HCT116 (cell line): ENCODE measurements at regions not wholly inside any gene's neighbourhood (a gene's known extent, or its start where the extent isn't known, plus 50 kb on each side); places are given as distances from the start of the nearest gene placed in this dataset.

ENCODE experiments used
- ATAC-seq: fragments of 200-7000 bp; cut with Tn5 transposase; 2 replicates; pipeline ENCODE4 v1.9.1; 2020; ENCODE audit warnings: mild to moderate bottlenecking, moderate library complexity
- BruUV-seq: library from RNA; stranded (reverse); fragments of 400-500 nt; replicated peaks from 2 replicates; lab custom pipeline; 2021; lab: Mats Ljungman, UMichigan
- CTCF ChIA-PET: fragments of 300-600 bp; sonication (Branson Sonifier 250); formaldehyde crosslinking; loops from one replicate; lab custom pipeline; 2021; ENCODE audit warnings: antibody characterized with exemption; lab: Charles Lee
- POLR2A ChIA-PET: fragments of 300-600, 350-600 bp; sonication (Branson Sonifier 250); formaldehyde crosslinking; loops from one replicate; lab custom pipeline; 2021; ENCODE audit warnings: antibody characterized with exemption; lab: Charles Lee
- RAD21 ChIA-PET, 2 experiments: fragments of 300-600 bp; sonication (Branson Sonifier 250); formaldehyde crosslinking; loops; one replicate each; lab custom pipeline; 2023; ENCODE audit warnings: low total read pairs in 2 of 2; ENCODE audit not compliant: uncharacterized antibody in 2 of 2, unreplicated experiment in 2 of 2, low non-redundant PET in 1 of 2; lab: Charles Lee
- DNase-seq: peaks from one replicate; pipeline ENCODE4 v3.0.0-alpha.2; 2010; ENCODE audit warnings: low read depth, low spot score
- H2AFZ ChIP-seq: fragments of 200-600 bp; shearing (Covaris generic), sonication (generic); 2 replicates; pipeline ENCODE4 v1.6.1; 2017; ENCODE audit warnings: low read depth, mixed run types, mixed read lengths, antibody characterized with exemption, low read length; ENCODE audit not compliant: poor library complexity, severe bottlenecking
- H3K27ac ChIP-seq: 2 replicates; pipeline ENCODE4 v1.5.1; 2012; ENCODE audit warnings: low read depth, low read length
- H3K27me3 ChIP-seq: fragments of 200-600 bp; sonication (generic); 2 replicates; pipeline ENCODE4 v1.6.1; 2016; ENCODE audit warnings: mixed run types, low read length, mixed read lengths; ENCODE audit not compliant: insufficient read depth
- H3K36me3 ChIP-seq, 2 experiments: fragments of 200-500 bp in 1 of 2; fragments of 200-600 bp in 1 of 2; sonication (Bioruptor generic) in 1 of 2; sonication (generic) in 1 of 2; 2 replicates each; pipeline versions ENCODE4 v1.5.1 to v1.6.1; 2014 to 2016; ENCODE audit warnings: low read length in 2 of 2, inconsistent platforms in 1 of 2, mixed read lengths in 1 of 2, mixed run types in 1 of 2; ENCODE audit not compliant: insufficient read depth in 2 of 2, control insufficient read depth in 1 of 2
- H3K4me1 ChIP-seq, 2 experiments: fragments of 200-600 bp in 1 of 2; sonication (generic) in 1 of 2; 2 replicates each; pipeline versions ENCODE4 v1.5.1 to v1.6.1; 2012 to 2017; ENCODE audit warnings: low read length in 2 of 2, inconsistent platforms in 1 of 2, mild to moderate bottlenecking in 1 of 2, mixed read lengths in 1 of 2, mixed run types in 1 of 2, moderate library complexity in 1 of 2; ENCODE audit not compliant: insufficient read depth in 2 of 2, control insufficient read depth in 1 of 2
- H3K4me2 ChIP-seq: fragments of 200-600 bp; sonication (generic); 2 replicates; pipeline ENCODE4 v1.6.1; 2017; ENCODE audit warnings: mixed run types, low read length, mixed read lengths
- H3K4me3 ChIP-seq, 2 experiments: fragments of 200-600 bp in 1 of 2; sonication (generic) in 1 of 2; replicated peaks in 1 of 2; 2 replicates each; pipeline ENCODE4 v1.5.1; 2011 to 2016; ENCODE audit warnings: low read length in 2 of 2, control low read depth in 1 of 2, low read depth in 1 of 2, mild to moderate bottlenecking in 1 of 2, mixed read lengths in 1 of 2, mixed run types in 1 of 2
- H3K79me2 ChIP-seq: fragments of 200-600 bp; sonication (generic); 2 replicates; pipeline ENCODE4 v1.6.1; 2017; ENCODE audit warnings: mild to moderate bottlenecking, mixed run types, low read length, moderate library complexity, mixed read lengths; ENCODE audit not compliant: insufficient read depth
- H3K9ac ChIP-seq: fragments of 200-600 bp; sonication (generic); 2 replicates; pipeline ENCODE4 v1.6.1; 2016; ENCODE audit warnings: low read length, mixed read lengths
- H3K9me2 ChIP-seq: fragments of 200-600 bp; sonication (generic), shearing (Covaris generic); 2 replicates; pipeline ENCODE4 v1.6.1; 2017; ENCODE audit warnings: mixed run types, mild to moderate bottlenecking, moderate library complexity; ENCODE audit not compliant: insufficient read depth
- H3K9me3 ChIP-seq, 2 experiments: fragments of 200-500 bp in 1 of 2; fragments of 200-600 bp in 1 of 2; sonication (Bioruptor generic) in 1 of 2; sonication (generic) in 1 of 2; 2 replicates each; pipeline ENCODE4 v1.6.1; 2014 to 2017; ENCODE audit warnings: low read length in 2 of 2, mixed read lengths in 2 of 2, inconsistent platforms in 1 of 2, low read depth in 1 of 2, mild to moderate bottlenecking in 1 of 2, mixed run types in 1 of 2, moderate library complexity in 1 of 2; ENCODE audit not compliant: control insufficient read depth in 1 of 2, insufficient read depth in 1 of 2
- H4K20me1 ChIP-seq: fragments of 200-600 bp; sonication (generic), shearing (Covaris generic); 2 replicates; pipeline ENCODE4 v1.6.1; 2017; ENCODE audit warnings: mixed run types, mild to moderate bottlenecking, moderate library complexity; ENCODE audit not compliant: insufficient read depth
- CBX3 ChIP-seq: IDR thresholded peaks from 2 replicates; pipeline ENCODE4 v1.6.1; 2012; ENCODE audit warnings: low read depth
- CEBPB ChIP-seq: IDR thresholded peaks from 2 replicates; pipeline ENCODE4 v1.6.1; 2012; ENCODE audit warnings: low read depth
- EGR1 ChIP-seq: IDR thresholded peaks from 2 replicates; pipeline ENCODE4 v1.6.1; 2012; ENCODE audit warnings: low read depth
- ELF1 ChIP-seq: IDR thresholded peaks from 2 replicates; pipeline ENCODE4 v1.6.1; 2012; ENCODE audit warnings: low read depth, borderline replicate concordance
- EZH2 ChIP-seq: fragments of 200-600 bp; sonication (generic); IDR thresholded peaks from 2 replicates; pipeline ENCODE4 v1.6.1; 2017; ENCODE audit warnings: antibody characterized with exemption, mixed run types
- EZH2phosphoT487 ChIP-seq: fragments of 200-600 bp; IDR thresholded peaks from 2 replicates; pipeline ENCODE4 v1.6.1; 2018; ENCODE audit warnings: antibody characterized with exemption, borderline replicate concordance
- FOSL1 ChIP-seq: IDR thresholded peaks from 2 replicates; pipeline ENCODE4 v1.6.1; 2012; ENCODE audit warnings: low read depth
- POLR2A ChIP-seq: IDR thresholded peaks from 2 replicates; pipeline ENCODE4 v1.7.0; 2011; ENCODE audit warnings: borderline replicate concordance; ENCODE audit not compliant: insufficient read depth, insufficient read length; ENCODE audit errors: extremely low read depth
- POLR2AphosphoS5 ChIP-seq: IDR thresholded peaks from 2 replicates; pipeline ENCODE4 v1.6.1; 2011; ENCODE audit warnings: mild to moderate bottlenecking, low read depth, low read length, moderate library complexity
- RAD21 ChIP-seq: IDR thresholded peaks from 2 replicates; pipeline ENCODE4 v1.6.1; 2012; ENCODE audit warnings: low read depth, mild to moderate bottlenecking
- SIN3A ChIP-seq: IDR thresholded peaks from 2 replicates; pipeline ENCODE4 v1.6.1; 2012; ENCODE audit warnings: low read depth
- SP1 ChIP-seq: IDR thresholded peaks from 2 replicates; pipeline ENCODE4 v1.6.1; 2012; ENCODE audit warnings: low read depth
- SRF ChIP-seq: IDR thresholded peaks from 2 replicates; pipeline ENCODE4 v1.6.1; 2012; ENCODE audit warnings: low read depth
- TCF7L2 ChIP-seq: IDR thresholded peaks from 2 replicates; pipeline ENCODE4 v1.7.0; 2011; ENCODE audit warnings: borderline replicate concordance, inconsistent platforms; ENCODE audit not compliant: insufficient read depth, insufficient read length; ENCODE audit errors: extremely low read depth
- YY1 ChIP-seq: IDR thresholded peaks from 2 replicates; pipeline ENCODE4 v1.6.1; 2011; ENCODE audit warnings: low read length, low read depth, moderate library complexity, mild to moderate bottlenecking; ENCODE audit not compliant: insufficient replicate concordance; ENCODE audit errors: extremely low read depth
- intact Hi-C: fragments of 100-400 bp; cut with micrococcal nuclease; formaldehyde crosslinking; loops from 2 replicates; pipeline ENCODE4 v1.10.0; 2022
- TF ChIP-seq, protein P1 (sequence below): IDR thresholded peaks from 2 replicates; pipeline ENCODE4 v1.6.1; 2012
- TF ChIP-seq, protein P2 (sequence below): IDR thresholded peaks from 2 replicates; pipeline ENCODE4 v1.6.1; 2011; ENCODE audit warnings: mild to moderate bottlenecking, low read length, moderate library complexity; ENCODE audit not compliant: insufficient replicate concordance; ENCODE audit errors: extremely low read depth
- TF ChIP-seq, protein P3 (sequence below): IDR thresholded peaks from 2 replicates; pipeline ENCODE4 v1.6.1; 2012; ENCODE audit warnings: low read depth
- TF ChIP-seq, protein P4 (sequence below): IDR thresholded peaks from 2 replicates; pipeline ENCODE4 v1.6.1; 2012

DNA sequence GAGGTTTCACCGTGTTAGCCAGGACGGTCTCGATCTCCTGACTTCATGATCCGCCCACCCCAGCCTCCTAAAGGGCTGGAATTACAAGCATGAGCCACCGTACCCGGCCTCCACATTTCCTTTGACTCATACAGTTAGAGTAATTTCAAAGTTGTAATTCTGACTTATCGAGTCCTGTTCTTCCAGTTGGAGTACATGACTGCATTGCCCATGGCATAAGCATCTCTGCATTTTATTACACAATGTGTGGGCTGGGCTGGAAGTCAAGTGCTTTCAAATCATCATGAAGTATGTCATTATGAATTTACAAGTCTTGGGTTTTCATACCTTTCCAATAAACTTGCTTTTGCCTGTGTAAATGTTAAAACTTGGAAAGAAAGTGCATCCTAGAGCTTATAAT is 1295.7 kb upstream of the FLRT2 start:
- no peak overlapping the region for H3K27ac ChIP-seq
- ChIA-PET POLR2A (no interaction called here), RAD21 (no interaction called here), CTCF (no interaction called here)
- H3K9me2 ChIP-seq, result no peaks in the 10 kb centered on the region
- TF ChIP-seq RAD21 (no peak), CBX3 (no peak), EZH2phosphoT487 (no peak), SIN3A (no peak), EZH2 (no peak), POLR2AphosphoS5 (no peak), FOSL1 (no peak), SRF (no peak), EGR1 (no peak), POLR2A (no peak), TCF7L2 (no peak), CEBPB (no peak), ELF1 (no peak), SP1 (no peak), YY1 (no peak)
- TF ChIP-seq, protein P1, sequence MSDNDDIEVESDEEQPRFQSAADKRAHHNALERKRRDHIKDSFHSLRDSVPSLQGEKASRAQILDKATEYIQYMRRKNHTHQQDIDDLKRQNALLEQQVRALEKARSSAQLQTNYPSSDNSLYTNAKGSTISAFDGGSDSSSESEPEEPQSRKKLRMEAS, result no peak
- TF ChIP-seq, protein P2, sequence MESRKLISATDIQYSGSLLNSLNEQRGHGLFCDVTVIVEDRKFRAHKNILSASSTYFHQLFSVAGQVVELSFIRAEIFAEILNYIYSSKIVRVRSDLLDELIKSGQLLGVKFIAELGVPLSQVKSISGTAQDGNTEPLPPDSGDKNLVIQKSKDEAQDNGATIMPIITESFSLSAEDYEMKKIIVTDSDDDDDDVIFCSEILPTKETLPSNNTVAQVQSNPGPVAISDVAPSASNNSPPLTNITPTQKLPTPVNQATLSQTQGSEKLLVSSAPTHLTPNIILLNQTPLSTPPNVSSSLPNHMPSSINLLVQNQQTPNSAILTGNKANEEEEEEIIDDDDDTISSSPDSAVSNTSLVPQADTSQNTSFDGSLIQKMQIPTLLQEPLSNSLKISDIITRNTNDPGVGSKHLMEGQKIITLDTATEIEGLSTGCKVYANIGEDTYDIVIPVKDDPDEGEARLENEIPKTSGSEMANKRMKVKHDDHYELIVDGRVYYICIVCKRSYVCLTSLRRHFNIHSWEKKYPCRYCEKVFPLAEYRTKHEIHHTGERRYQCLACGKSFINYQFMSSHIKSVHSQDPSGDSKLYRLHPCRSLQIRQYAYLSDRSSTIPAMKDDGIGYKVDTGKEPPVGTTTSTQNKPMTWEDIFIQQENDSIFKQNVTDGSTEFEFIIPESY, result no peak
- TF ChIP-seq, protein P3, sequence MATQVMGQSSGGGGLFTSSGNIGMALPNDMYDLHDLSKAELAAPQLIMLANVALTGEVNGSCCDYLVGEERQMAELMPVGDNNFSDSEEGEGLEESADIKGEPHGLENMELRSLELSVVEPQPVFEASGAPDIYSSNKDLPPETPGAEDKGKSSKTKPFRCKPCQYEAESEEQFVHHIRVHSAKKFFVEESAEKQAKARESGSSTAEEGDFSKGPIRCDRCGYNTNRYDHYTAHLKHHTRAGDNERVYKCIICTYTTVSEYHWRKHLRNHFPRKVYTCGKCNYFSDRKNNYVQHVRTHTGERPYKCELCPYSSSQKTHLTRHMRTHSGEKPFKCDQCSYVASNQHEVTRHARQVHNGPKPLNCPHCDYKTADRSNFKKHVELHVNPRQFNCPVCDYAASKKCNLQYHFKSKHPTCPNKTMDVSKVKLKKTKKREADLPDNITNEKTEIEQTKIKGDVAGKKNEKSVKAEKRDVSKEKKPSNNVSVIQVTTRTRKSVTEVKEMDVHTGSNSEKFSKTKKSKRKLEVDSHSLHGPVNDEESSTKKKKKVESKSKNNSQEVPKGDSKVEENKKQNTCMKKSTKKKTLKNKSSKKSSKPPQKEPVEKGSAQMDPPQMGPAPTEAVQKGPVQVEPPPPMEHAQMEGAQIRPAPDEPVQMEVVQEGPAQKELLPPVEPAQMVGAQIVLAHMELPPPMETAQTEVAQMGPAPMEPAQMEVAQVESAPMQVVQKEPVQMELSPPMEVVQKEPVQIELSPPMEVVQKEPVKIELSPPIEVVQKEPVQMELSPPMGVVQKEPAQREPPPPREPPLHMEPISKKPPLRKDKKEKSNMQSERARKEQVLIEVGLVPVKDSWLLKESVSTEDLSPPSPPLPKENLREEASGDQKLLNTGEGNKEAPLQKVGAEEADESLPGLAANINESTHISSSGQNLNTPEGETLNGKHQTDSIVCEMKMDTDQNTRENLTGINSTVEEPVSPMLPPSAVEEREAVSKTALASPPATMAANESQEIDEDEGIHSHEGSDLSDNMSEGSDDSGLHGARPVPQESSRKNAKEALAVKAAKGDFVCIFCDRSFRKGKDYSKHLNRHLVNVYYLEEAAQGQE, result no peak
- TF ChIP-seq, protein P4, sequence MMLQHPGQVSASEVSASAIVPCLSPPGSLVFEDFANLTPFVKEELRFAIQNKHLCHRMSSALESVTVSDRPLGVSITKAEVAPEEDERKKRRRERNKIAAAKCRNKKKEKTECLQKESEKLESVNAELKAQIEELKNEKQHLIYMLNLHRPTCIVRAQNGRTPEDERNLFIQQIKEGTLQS, result no peak
- no peaks in the 10 kb centered on the region for H3K4me1 ChIP-seq
- no peaks in the 10 kb centered on the region for H4K20me1 ChIP-seq
- H3K4me2 ChIP-seq, result no peak overlapping the region
- H3K36me3 ChIP-seq, result no peaks in the 10 kb centered on the region
- intact Hi-C loops, result no loop called here
- DNase-seq (no peak), ATAC-seq (no peak)
- peaks cover 9 to 33% of the 10 kb centered on the region in 2 experiments; a peak in 3 of 4 replicates for H3K9me3 ChIP-seq
- no TSS peak for BruUV-seq
- no peak overlapping the region for H3K9ac ChIP-seq
- no peaks in the 10 kb centered on the region for H3K79me2 ChIP-seq
- H3K27me3 ChIP-seq, result no peaks in the 10 kb centered on the region
- no peak overlapping the region for H3K4me3 ChIP-seq
- H2AFZ ChIP-seq, result no peak overlapping the region
